ENCODE measurements at regions not wholly inside any gene's neighbourhood (a gene's known extent, or its start where the extent isn't known, plus 50 kb on each side); places are given as distances from the start of the nearest gene placed in this dataset.
"Not testable (repeated sequence)": the region's sequence is repeated elsewhere in the genome, so short reads cannot be mapped to it uniquely, and the experiment has no call there.

- H3K36me3 ChIP-seq = no peaks in the 10 kb centered on the region
- H3K4me1 ChIP-seq = no peaks in the 10 kb centered on the region
- DNase-seq = no peak
- H3K27me3 ChIP-seq = no peaks in the 10 kb centered on the region
- H3K27ac ChIP-seq = no peak overlapping the region
- no peaks in the 10 kb centered on the region for H3K9me3 ChIP-seq
- no peak overlapping the region for H3K4me3 ChIP-seq
- TF ChIP-seq POLR2A (IDR thresholded peaks at IDR 0.05) = no peak
- TF ChIP-seq CTCF (IDR thresholded peaks at IDR 0.05) = no peak
Observed at GRCh38 chr4:125794989-125795388, 480.2 kb downstream of the FAT4 start.

GRCh38 chr4:125796138-125796537, 481.4 kb downstream of the FAT4 start:
- Histone ChIP-seq H3K4me1 (no peaks in the 10 kb centered on the region), H3K27me3 (no peaks in the 10 kb centered on the region), H3K9me3 (no peaks in the 10 kb centered on the region), H3K4me3 (no peak overlapping the region), H3K36me3 (no peaks in the 10 kb centered on the region), H3K27ac (no peak overlapping the region)
- DNase-seq = no peak
- no peak for TF ChIP-seq POLR2A (IDR thresholded peaks at IDR 0.05)

DNA sequence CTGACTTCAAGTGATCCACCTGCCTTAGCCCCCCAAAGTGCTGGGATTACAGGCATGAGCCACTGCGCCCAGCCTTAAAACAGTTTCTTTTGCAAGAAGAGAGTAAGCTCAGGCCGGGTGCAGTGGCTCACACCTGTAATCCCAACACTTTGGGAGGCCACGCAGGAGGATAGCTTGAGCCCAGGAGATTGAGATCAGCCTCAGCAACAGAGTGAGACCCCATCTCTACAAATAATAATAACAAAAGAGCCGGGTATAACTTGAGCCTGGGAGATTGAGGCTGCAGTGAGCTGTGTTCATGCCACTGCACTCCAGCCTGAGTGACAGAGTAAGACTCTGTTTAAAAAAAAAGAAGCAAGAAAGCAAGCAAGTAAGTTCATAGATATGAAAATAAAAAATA, 482.9 kb downstream of the FAT4 start:
- H3K9me3 ChIP-seq, H3K4me1 ChIP-seq, H3K4me3 ChIP-seq, H3K27me3 ChIP-seq, H3K27ac ChIP-seq, H3K36me3 ChIP-seq, DNase-seq: not testable (repeated sequence)

GRCh38 chr4:125801373-125801772, 486.6 kb downstream of the FAT4 start:
- H3K36me3 ChIP-seq = no peaks in the 10 kb centered on the region
- no peak overlapping the region for H3K4me3 ChIP-seq
- H3K4me1 ChIP-seq = no peaks in the 10 kb centered on the region
- no peak overlapping the region for H3K27ac ChIP-seq
- H3K27me3 ChIP-seq = no peaks in the 10 kb centered on the region
- H3K9me3 ChIP-seq = no peaks in the 10 kb centered on the region
- no peak for DNase-seq
- TF ChIP-seq POLR2A (IDR thresholded peaks at IDR 0.05) (no peak), CTCF (IDR thresholded peaks at IDR 0.05) (no peak)

- no peak for DNase-seq
- no peak for TF ChIP-seq POLR2A (IDR thresholded peaks at IDR 0.05)
- TF ChIP-seq CTCF (IDR thresholded peaks at IDR 0.05) = no peak
- no peak overlapping the region for H3K27ac ChIP-seq
- H3K4me3 ChIP-seq = no peak overlapping the region
- no peaks in the 10 kb centered on the region for H3K4me1 ChIP-seq
- H3K9me3 ChIP-seq = no peaks in the 10 kb centered on the region
- H3K36me3 ChIP-seq = no peaks in the 10 kb centered on the region
- H3K27me3 ChIP-seq = no peaks in the 10 kb centered on the region
Observed at GRCh38 chr4:125801924-125802323, 487.2 kb downstream of the FAT4 start.

GRCh38 chr4:125808022-125808421, 493.3 kb downstream of the FAT4 start:
- Histone ChIP-seq H3K27me3 (no peaks in the 10 kb centered on the region), H3K4me1 (no peaks in the 10 kb centered on the region)
- TF ChIP-seq POLR2A (IDR thresholded peaks at IDR 0.05) (no peak), CTCF (IDR thresholded peaks at IDR 0.05) (no peak)

GRCh38 chr4:125808570-125808969, 493.8 kb downstream of the FAT4 start:
- Histone ChIP-seq H3K27ac (no peak overlapping the region), H3K36me3 (no peaks in the 10 kb centered on the region), H3K27me3 (no peaks in the 10 kb centered on the region), H3K4me3 (no peak overlapping the region), H3K9me3 (no peaks in the 10 kb centered on the region), H3K4me1 (no peaks in the 10 kb centered on the region)
- no peak for DNase-seq
- no peak for TF ChIP-seq CTCF (IDR thresholded peaks at IDR 0.05)
- no peak for TF ChIP-seq POLR2A (IDR thresholded peaks at IDR 0.05)

More at GRCh38 chr4:125808022-125808421, 493.3 kb downstream of the FAT4 start:
- H3K36me3 ChIP-seq = no peaks in the 10 kb centered on the region
- H3K4me3 ChIP-seq = no peak overlapping the region
- no peak for DNase-seq
- H3K27ac ChIP-seq = no peak overlapping the region
- no peaks in the 10 kb centered on the region for H3K9me3 ChIP-seq

All from Peyer's patch (tissue), 4 donors.